Adrenal gland (tissue), 9 donors: ENCODE measurements at regions not wholly inside any gene's neighbourhood (a gene's known extent, or its start where the extent isn't known, plus 50 kb on each side); places are given as distances from the start of the nearest gene placed in this dataset.
"Not testable (repeated sequence)": the region's sequence is repeated elsewhere in the genome, so short reads cannot be mapped to it uniquely, and the experiment has no call there.

ENCODE experiments used
- DNase-seq, 7 donors: peaks; one replicate each; pipeline ENCODE4 v3.0.0-alpha.2; 2019 to 2020
- H3K27ac ChIP-seq, 5 donors: fragments of 200-600 bp; sonication (generic) in 4 of 5; 1 replicate in 3 of 5; 2 replicates in 2 of 5; pipeline versions ENCODE4 v1.5.1 to v1.8.0; 2016 to 2020; ENCODE audit warnings: mild to moderate bottlenecking in 1 of 5
- H3K27me3 ChIP-seq: fragments of 200-600 bp; 2 replicates; pipeline ENCODE4 v1.8.0; 2021
- H3K36me3 ChIP-seq, 2 donors: fragments of 200-600 bp; replicated peaks in 1 of 2; 1 replicate in 1 of 2; 2 replicates in 1 of 2; pipeline versions ENCODE4 v1.5.1 to v1.8.0; 2018 to 2022
- H3K4me1 ChIP-seq, 2 donors: fragments of 200-600 bp; replicated peaks in 1 of 2; 1 replicate in 1 of 2; 2 replicates in 1 of 2; pipeline versions ENCODE4 v1.5.1 to v1.8.0; 2018 to 2021
- H3K4me3 ChIP-seq, 4 donors: fragments of 200-600 bp; sonication (generic) in 3 of 4; one replicate each; pipeline ENCODE4 v1.5.1; 2016 to 2018
- H3K9me3 ChIP-seq, 3 donors: fragments of 200-600 bp; sonication (generic) in 1 of 3; replicated peaks in 1 of 3; 1 replicate in 2 of 3; 2 replicates in 1 of 3; pipeline versions ENCODE4 v1.5.1 to v1.8.0; 2016 to 2021
- CTCF ChIP-seq, 6 experiments: fragments of 450-650 bp in 4 of 6; fragments of 200-600 bp in 2 of 6; sonication (generic) in 1 of 6; IDR thresholded peaks; 1 replicate in 5 of 6; 2 replicates in 1 of 6; pipeline versions ENCODE4 v1.5.1 to v1.8.0; 2016 to 2021; ENCODE audit warnings: antibody characterized with exemption in 6 of 6, mild to moderate bottlenecking in 2 of 6, moderate library complexity in 1 of 6
- POLR2A ChIP-seq, 2 donors: fragments of 450-650 bp; IDR thresholded peaks; one replicate each; pipeline ENCODE4 v1.6.1; 2017; ENCODE audit warnings: antibody characterized with exemption in 2 of 2, mild to moderate bottlenecking in 2 of 2, moderate library complexity in 1 of 2
- WGBS, 4 donors: extraction: QIAGEN DNeasy Blood & Tissue Kit in 2 of 4; methylation state at CpG; one replicate each; pipeline versions ENCODE4 v1.1.5 to v1.1.7; 2013 to 2017; 5-methylcytosine and 5-hydroxymethylcytosine counted together
- intact Hi-C, 2 donors: fragments of 100-400 bp; cut with DNase I; formaldehyde crosslinking; loops; one replicate each; pipeline versions ENCODE4 v1.14.1 to v1.15.0; 2022 to 2023
- donor health status: healthy with polysubstance abuse.
- donor health status: Bipolar disorder and iron deficiency.
- donor health status: DM: yes; HTN: yes; CAD: no.
- donor health status: DM: no; HTN: no; CAD: no.
- donor health status: DM: no; HTN: no; CAD: no.

DNA sequence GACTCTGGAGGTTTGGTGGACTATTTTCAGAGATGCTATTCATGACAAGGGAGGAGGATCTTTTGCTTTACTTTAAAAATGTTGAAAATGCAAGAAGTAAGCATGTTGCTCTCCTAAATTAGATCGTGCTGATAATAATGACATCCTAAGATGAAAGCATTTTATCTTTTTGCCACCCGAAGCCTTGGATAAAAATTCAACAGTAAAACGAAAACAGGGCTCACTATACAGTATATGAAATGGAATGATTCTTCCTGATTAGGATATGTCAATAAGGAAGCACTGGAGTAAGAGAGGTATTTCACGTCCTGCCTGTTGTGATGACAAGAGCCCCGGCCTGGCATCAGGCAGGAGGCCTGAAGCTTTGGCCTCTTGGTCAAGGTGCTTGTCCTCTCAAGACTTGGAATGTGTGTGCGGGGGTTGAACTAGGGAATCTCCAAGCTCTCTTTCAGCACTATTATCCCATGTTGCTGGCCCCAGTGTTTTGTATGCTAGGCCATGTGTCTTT, 306.0 kb downstream of the MTX2 start:
- no peak for DNase-seq
- Histone ChIP-seq H3K4me1 (no peaks in the 10 kb centered on the region), H3K9me3 (no peaks in the 10 kb centered on the region), H3K4me3 (no peak overlapping the region), H3K36me3 (no peaks in the 10 kb centered on the region), H3K27ac (no peak overlapping the region), H3K27me3 (no peaks in the 10 kb centered on the region)
- TF ChIP-seq CTCF (IDR thresholded peaks at IDR 0.05) (no peak), POLR2A (IDR thresholded peaks at IDR 0.05) (no peak)
- intact Hi-C loops = no loop called here
- WGBS, 4 donors = 75 to 88% (median 79%) methylated on average over 6 of the region's 6 CpGs

DNA sequence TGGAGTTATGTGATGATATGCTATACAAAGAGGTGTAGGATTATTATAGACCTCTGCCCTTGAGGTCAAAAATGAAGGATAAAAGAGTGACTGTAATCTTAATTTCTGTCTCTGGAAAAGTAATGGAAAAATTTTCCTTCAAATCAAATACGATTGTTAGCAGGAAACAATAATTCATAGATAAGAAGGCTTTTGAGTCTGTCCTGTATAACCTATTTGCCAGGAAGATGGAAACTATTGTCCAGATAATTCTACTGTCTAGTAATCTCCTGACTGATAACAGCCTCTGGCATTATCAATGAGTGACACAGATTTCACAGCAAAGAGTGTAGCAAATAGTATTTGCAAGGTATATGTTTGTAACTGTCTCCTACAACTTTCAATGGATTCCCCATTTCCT, 307.8 kb downstream of the MTX2 start:
- Histone ChIP-seq H3K27ac (no peak overlapping the region), H3K36me3 (no peaks in the 10 kb centered on the region), H3K4me1 (peaks cover 0 to 6% of the 10 kb centered on the region in 2 donors), H3K9me3 (no peaks in the 10 kb centered on the region), H3K4me3 (no peak overlapping the region), H3K27me3 (no peaks in the 10 kb centered on the region)
- WGBS, 4 donors = 20 to 24% (median 23%) methylated on average over 1 of the region's 1 CpG
- intact Hi-C loops = no loop called here
- TF ChIP-seq POLR2A (IDR thresholded peaks at IDR 0.05) = no peak
- TF ChIP-seq CTCF (IDR thresholded peaks at IDR 0.05) = no peak
- DNase-seq = no peak

DNA sequence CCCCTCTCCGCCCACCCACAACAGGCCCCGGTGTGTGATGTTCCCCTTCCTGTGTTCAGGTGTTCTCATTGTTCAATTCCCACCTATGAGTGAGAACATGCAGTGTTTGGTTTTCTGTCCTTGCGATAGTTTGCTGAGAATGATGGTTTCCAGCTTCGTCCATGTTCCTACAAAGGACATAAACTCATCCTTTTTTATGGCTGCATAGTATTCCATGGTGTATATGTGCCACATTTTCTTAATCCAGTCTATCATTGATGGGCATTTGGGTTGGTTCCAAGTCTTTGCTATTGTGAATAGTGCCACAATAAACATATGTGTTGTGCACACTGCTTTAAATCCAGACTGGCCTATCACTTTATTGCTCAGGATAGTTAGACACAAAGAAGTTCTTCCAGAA, 309.1 kb downstream of the MTX2 start:
- H3K27ac ChIP-seq, DNase-seq, H3K4me3 ChIP-seq, intact Hi-C loops, H3K36me3 ChIP-seq, H3K27me3 ChIP-seq, H3K9me3 ChIP-seq: not testable (repeated sequence)
- peaks cover 0 to 17% of the 10 kb centered on the region in 2 donors for H3K4me1 ChIP-seq
- WGBS, 4 donors = 87 to 92% (median 89%) methylated on average over 4 of the region's 4 CpGs

- intact Hi-C loops = no loop called here
- no peaks in the 10 kb centered on the region for H3K36me3 ChIP-seq
- TF ChIP-seq CTCF (IDR thresholded peaks at IDR 0.05) = no peak
- no peak for TF ChIP-seq POLR2A (IDR thresholded peaks at IDR 0.05)
- no peak for DNase-seq
- H3K4me3 ChIP-seq = no peak overlapping the region
- WGBS, 4 donors = 90 to 93% (median 90%) methylated on average over 6 of the region's 6 CpGs
- no peaks in the 10 kb centered on the region for H3K27me3 ChIP-seq
- H3K4me1 ChIP-seq = peaks cover 0 to 21% of the 10 kb centered on the region in 2 donors
- H3K27ac ChIP-seq = no peak overlapping the region
- H3K9me3 ChIP-seq = no peaks in the 10 kb centered on the region
Observed at GRCh38 chr2:176579608-176580007, 310.4 kb downstream of the MTX2 start.

- H3K27ac ChIP-seq = peak overlapping the region in 1 of 5 donors; percentile 1
- WGBS, 4 donors = 37 to 52% (median 42%) methylated on average over 4 of the region's 4 CpGs
- TF ChIP-seq CTCF (IDR thresholded peaks at IDR 0.05) = no peak
- no peak for TF ChIP-seq POLR2A (IDR thresholded peaks at IDR 0.05)
Observed at GRCh38 chr2:176581557-176582165, 312.4 kb downstream of the MTX2 start.

More at GRCh38 chr2:176581557-176582165, 312.4 kb downstream of the MTX2 start:
- H3K9me3 ChIP-seq = no peaks in the 10 kb centered on the region
- intact Hi-C loops = no loop called here
- no peaks in the 10 kb centered on the region for H3K27me3 ChIP-seq
- peaks cover 0 to 21% of the 10 kb centered on the region in 2 donors for H3K4me1 ChIP-seq
- DNase-seq = peak in 1 of 7 donors; percentile 14
- H3K4me3 ChIP-seq = no peak overlapping the region
- no peaks in the 10 kb centered on the region for H3K36me3 ChIP-seq
